Endothelial cell of umbilical vein (primary cell): ENCODE measurements at regions not wholly inside any gene's neighbourhood (a gene's known extent, or its start where the extent isn't known, plus 50 kb on each side); places are given as distances from the start of the nearest gene placed in this dataset.

ENCODE experiments used
- BruUV-seq: library from RNA; stranded (reverse); fragments of 400-500 nt; replicated peaks from 2 replicates; lab custom pipeline; 2021; lab: Mats Ljungman, UMichigan
- CTCF ChIA-PET: fragments of 300-600, 350-600 bp; sonication (Branson Sonifier 250); formaldehyde crosslinking; loops from one replicate; lab custom pipeline; 2021; ENCODE audit warnings: antibody characterized with exemption, inconsistent platforms; lab: Charles Lee
- POLR2A ChIA-PET: fragments of 300-600, 350-600 bp; sonication (Branson Sonifier 250); formaldehyde crosslinking; loops from one replicate; lab custom pipeline; 2021; ENCODE audit warnings: antibody characterized with exemption, inconsistent platforms; lab: Charles Lee
- DNase-seq: peaks from one replicate; pipeline ENCODE4 v3.0.0-alpha.2; 2011; ENCODE audit warnings: low read depth, low spot score
- FAIRE-seq: peaks from 2 replicates; lab custom pipeline; 2011; peaks lifted over from hg19 to GRCh38; lab: Jason Lieb, UNC
- H2AFZ ChIP-seq: 2 replicates; pipeline ENCODE4 v1.6.0; 2012; ENCODE audit warnings: low read depth, low read length, control low read depth, inconsistent platforms
- H3K27ac ChIP-seq: 2 replicates; pipeline ENCODE4 v1.5.1; 2011; ENCODE audit warnings: low read depth, mild to moderate bottlenecking, control low read depth, low read length, moderate library complexity; ENCODE audit not compliant: insufficient read depth
- H3K27me3 ChIP-seq, 2 experiments: 2 replicates each; pipeline versions ENCODE4 v1.6.0 to v1.6.1; 2011; ENCODE audit warnings: low read length in 2 of 2, mixed read lengths in 1 of 2; ENCODE audit not compliant: control insufficient read depth in 2 of 2, insufficient read depth in 2 of 2
- H3K36me3 ChIP-seq, 2 experiments: 2 replicates in 1 of 2; 3 replicates in 1 of 2; pipeline ENCODE4 v1.5.1; 2011; ENCODE audit warnings: low read length in 2 of 2, mild to moderate bottlenecking in 1 of 2, moderate library complexity in 1 of 2; ENCODE audit not compliant: control insufficient read depth in 2 of 2, insufficient read depth in 2 of 2; ENCODE audit errors: extremely low read depth in 1 of 2
- H3K4me1 ChIP-seq: 3 replicates; pipeline ENCODE4 v1.5.1; 2011; ENCODE audit warnings: mild to moderate bottlenecking, low read length; ENCODE audit not compliant: control insufficient read depth, insufficient read depth; ENCODE audit errors: extremely low read depth
- H3K4me2 ChIP-seq: 2 replicates; pipeline ENCODE4 v1.6.1; 2011; ENCODE audit warnings: low read length, control low read depth, mixed read lengths; ENCODE audit not compliant: insufficient read depth
- H3K4me3 ChIP-seq, 3 experiments: fragments of 200-600 bp in 1 of 3; sonication (generic), shearing (Covaris generic) in 1 of 3; replicated peaks in 1 of 3; 2 replicates each; pipeline ENCODE4 v1.5.1; 2011 to 2016; ENCODE audit warnings: control low read depth in 3 of 3, low read length in 3 of 3, mild to moderate bottlenecking in 2 of 3, inconsistent platforms in 1 of 3, low read depth in 1 of 3, moderate library complexity in 1 of 3; ENCODE audit not compliant: insufficient read depth in 1 of 3
- H3K79me2 ChIP-seq: 2 replicates; pipeline ENCODE4 v1.6.0; 2012; ENCODE audit warnings: low read length, inconsistent platforms; ENCODE audit not compliant: control insufficient read depth, insufficient read depth
- H3K9ac ChIP-seq: replicated peaks from 2 replicates; pipeline ENCODE3; 2011; ENCODE audit warnings: low read length, control low read depth; ENCODE audit not compliant: insufficient read depth; ENCODE audit errors: extremely low read depth
- H3K9me1 ChIP-seq: replicated peaks from 3 replicates; pipeline ENCODE4 v1.6.0; 2011; ENCODE audit warnings: mild to moderate bottlenecking, low read length; ENCODE audit not compliant: control insufficient read depth, insufficient read depth; ENCODE audit errors: extremely low read depth
- H3K9me3 ChIP-seq: replicated peaks from 2 replicates; pipeline ENCODE4 v1.5.1; 2012; ENCODE audit warnings: low read length, inconsistent platforms; ENCODE audit not compliant: control insufficient read depth, insufficient read depth
- H4K20me1 ChIP-seq: replicated peaks from 2 replicates; pipeline ENCODE3; 2011; ENCODE audit warnings: mild to moderate bottlenecking, low read length; ENCODE audit not compliant: control insufficient read depth, insufficient read depth; ENCODE audit errors: extremely low read depth
- CTCF ChIP-seq, 2 donors: IDR thresholded peaks; 1 replicate in 1 of 2; 2 replicates in 1 of 2; pipeline ENCODE4 v1.5.1; 2011; ENCODE audit warnings: low read length in 2 of 2, mild to moderate bottlenecking in 2 of 2, moderate library complexity in 2 of 2, control low read depth in 1 of 2, inconsistent platforms in 1 of 2, low read depth in 1 of 2; ENCODE audit not compliant: insufficient read depth in 1 of 2; ENCODE audit errors: extremely low read depth in 1 of 2
- EZH2 ChIP-seq: IDR thresholded peaks from 2 replicates; pipeline ENCODE4 v1.6.1; 2012; ENCODE audit warnings: borderline replicate concordance, low read depth, mild to moderate bottlenecking, moderate library complexity, low read length, inconsistent platforms; ENCODE audit not compliant: severe bottlenecking
- FOS ChIP-seq: IDR thresholded peaks from 2 replicates; pipeline ENCODE4 v1.6.1; 2011; ENCODE audit warnings: mild to moderate bottlenecking, low read length, moderate library complexity, borderline replicate concordance; ENCODE audit not compliant: insufficient read depth
- GATA2 ChIP-seq: IDR thresholded peaks from 2 replicates; pipeline ENCODE4 v1.7.0; 2011; ENCODE audit warnings: low read depth, mild to moderate bottlenecking, moderate library complexity, mixed read lengths, low read length; ENCODE audit not compliant: insufficient read length, insufficient read depth
- JUN ChIP-seq: IDR thresholded peaks from 2 replicates; pipeline ENCODE4 v1.6.1; 2011; ENCODE audit warnings: borderline replicate concordance, low read depth; ENCODE audit not compliant: insufficient read length, insufficient read depth
- MAX ChIP-seq: IDR thresholded peaks from 2 replicates; pipeline ENCODE4 v1.6.1; 2011; ENCODE audit not compliant: insufficient read depth, insufficient read length
- MYC ChIP-seq: IDR thresholded peaks from one replicate; pipeline ENCODE4 v1.6.1; 2011; ENCODE audit warnings: mild to moderate bottlenecking, low read depth, low read length
- POLR2A ChIP-seq: IDR thresholded peaks from 2 replicates; pipeline ENCODE4 v1.6.1; 2012; ENCODE audit warnings: low read depth, mild to moderate bottlenecking, control low read depth, low read length
- POLR2AphosphoS5 ChIP-seq: IDR thresholded peaks from 2 replicates; pipeline ENCODE4 v1.6.1; 2012; ENCODE audit warnings: low read depth, mild to moderate bottlenecking, control low read depth, low read length, moderate library complexity; ENCODE audit not compliant: insufficient read depth
- dilution Hi-C: fragments of 300-500 bp; cut with MboI; formaldehyde crosslinking; loops from one replicate; pipeline ENCODE4 v1.15.0; 2019; ENCODE audit warnings: low sequenced_read_pairs; ENCODE audit not compliant: extremely low pct_ligation_motif_present
- intact Hi-C: fragments of 100-400 bp; cut with micrococcal nuclease; formaldehyde crosslinking; loops from one replicate; pipeline ENCODE4 v1.10.0; 2022

GRCh38 chr17:65470783-65471182, 90.7 kb downstream of the AXIN2 start:
- no peak for FAIRE-seq
- CTCF ChIA-PET = no interaction called here
- no peak for TF ChIP-seq MAX
- no peak for TF ChIP-seq CTCF (IDR thresholded peaks at IDR 0.05; ENCODE audit: extremely low read depth in 1 of 2, insufficient read depth in 1 of 2, low read depth in 1 of 2, low read length in 2 of 2)
- no peak for TF ChIP-seq FOS

GRCh38 chr17:65468321-65468720, 93.1 kb downstream of the AXIN2 start:
- intact Hi-C loops = no loop called here
- ChIA-PET CTCF (no interaction called here), POLR2A (no interaction called here)
- no peaks in the 10 kb centered on the region for H3K4me1 ChIP-seq
- H2AFZ ChIP-seq = no peak overlapping the region
- no peaks in the 10 kb centered on the region for H4K20me1 ChIP-seq
- no peaks in the 10 kb centered on the region for H3K79me2 ChIP-seq
- peaks cover 2% of the 10 kb centered on the region in 2 experiments for H3K27me3 ChIP-seq
- dilution Hi-C loops = no loop called here
- no peaks in the 10 kb centered on the region for H3K9me3 ChIP-seq
- no peak overlapping the region for H3K27ac ChIP-seq
- no peak overlapping the region for H3K4me3 ChIP-seq
- H3K36me3 ChIP-seq = no peaks in the 10 kb centered on the region
- H3K9ac ChIP-seq = no peak overlapping the region
- H3K4me2 ChIP-seq = no peak overlapping the region
- TF ChIP-seq POLR2AphosphoS5 (no peak), JUN (no peak), MYC (no peak), POLR2A (no peak), GATA2 (no peak), EZH2 (no peak), CTCF (IDR thresholded peaks at IDR 0.05; ENCODE audit: extremely low read depth in 1 of 2, insufficient read depth in 1 of 2, low read depth in 1 of 2, low read length in 2 of 2) (no peak), FOS (no peak), MAX (no peak)
- BruUV-seq = no TSS peak
- no peaks in the 10 kb centered on the region for H3K9me1 ChIP-seq
- FAIRE-seq = no peak
- DNase-seq = no peak

More at GRCh38 chr17:65470783-65471182, 90.7 kb downstream of the AXIN2 start:
- Histone ChIP-seq H3K27ac (no peak overlapping the region), H3K27me3 (peaks cover 2 to 3% of the 10 kb centered on the region in 2 experiments), H3K36me3 (no peaks in the 10 kb centered on the region), H3K4me2 (no peak overlapping the region), H3K9me1 (no peaks in the 10 kb centered on the region), H2AFZ (no peak overlapping the region), H3K9me3 (no peaks in the 10 kb centered on the region), H4K20me1 (no peaks in the 10 kb centered on the region), H3K4me3 (no peak overlapping the region), H3K4me1 (no peaks in the 10 kb centered on the region), H3K9ac (no peak overlapping the region), H3K79me2 (no peaks in the 10 kb centered on the region)
- no peak for DNase-seq
- intact Hi-C loops (no loop called here), dilution Hi-C loops (no loop called here)
- no TSS peak for BruUV-seq
- POLR2A ChIA-PET = no interaction called here
